AG09309 (cell line): ENCODE measurements at regions not wholly inside any gene's neighbourhood (a gene's known extent, or its start where the extent isn't known, plus 50 kb on each side); places are given as distances from the start of the nearest gene placed in this dataset.

Experiments used
- DNase-seq: peaks from one replicate; pipeline ENCODE4 v3.0.0-alpha.2; 2010; ENCODE audit warnings: low read depth
- H3K4me3 ChIP-seq: 2 replicates; pipeline ENCODE4 v1.5.1; 2011; ENCODE audit warnings: mild to moderate bottlenecking, low read depth, low read length, moderate library complexity; ENCODE audit not compliant: control insufficient read depth
- TF ChIP-seq, protein P1 (sequence below): IDR thresholded peaks from 2 replicates; pipeline ENCODE4 v1.5.1; 2011; ENCODE audit warnings: mild to moderate bottlenecking, low read depth, low read length, inconsistent platforms; ENCODE audit not compliant: insufficient read depth, control insufficient read depth; ENCODE audit errors: missing control alignments

GRCh38 chr10:47053081-47053798 lies 142.0 kb downstream of the PTPN20 start:
- DNase-seq: no peak
- no peak overlapping the region for H3K4me3 ChIP-seq
- TF ChIP-seq, protein P1, sequence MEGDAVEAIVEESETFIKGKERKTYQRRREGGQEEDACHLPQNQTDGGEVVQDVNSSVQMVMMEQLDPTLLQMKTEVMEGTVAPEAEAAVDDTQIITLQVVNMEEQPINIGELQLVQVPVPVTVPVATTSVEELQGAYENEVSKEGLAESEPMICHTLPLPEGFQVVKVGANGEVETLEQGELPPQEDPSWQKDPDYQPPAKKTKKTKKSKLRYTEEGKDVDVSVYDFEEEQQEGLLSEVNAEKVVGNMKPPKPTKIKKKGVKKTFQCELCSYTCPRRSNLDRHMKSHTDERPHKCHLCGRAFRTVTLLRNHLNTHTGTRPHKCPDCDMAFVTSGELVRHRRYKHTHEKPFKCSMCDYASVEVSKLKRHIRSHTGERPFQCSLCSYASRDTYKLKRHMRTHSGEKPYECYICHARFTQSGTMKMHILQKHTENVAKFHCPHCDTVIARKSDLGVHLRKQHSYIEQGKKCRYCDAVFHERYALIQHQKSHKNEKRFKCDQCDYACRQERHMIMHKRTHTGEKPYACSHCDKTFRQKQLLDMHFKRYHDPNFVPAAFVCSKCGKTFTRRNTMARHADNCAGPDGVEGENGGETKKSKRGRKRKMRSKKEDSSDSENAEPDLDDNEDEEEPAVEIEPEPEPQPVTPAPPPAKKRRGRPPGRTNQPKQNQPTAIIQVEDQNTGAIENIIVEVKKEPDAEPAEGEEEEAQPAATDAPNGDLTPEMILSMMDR: no peak

GRCh38 chr10:47054974-47055373 lies 143.7 kb downstream of the PTPN20 start:
- H3K4me3 ChIP-seq: no peak overlapping the region
- DNase-seq: no peak
- TF ChIP-seq, protein P1: no peak

DNA sequence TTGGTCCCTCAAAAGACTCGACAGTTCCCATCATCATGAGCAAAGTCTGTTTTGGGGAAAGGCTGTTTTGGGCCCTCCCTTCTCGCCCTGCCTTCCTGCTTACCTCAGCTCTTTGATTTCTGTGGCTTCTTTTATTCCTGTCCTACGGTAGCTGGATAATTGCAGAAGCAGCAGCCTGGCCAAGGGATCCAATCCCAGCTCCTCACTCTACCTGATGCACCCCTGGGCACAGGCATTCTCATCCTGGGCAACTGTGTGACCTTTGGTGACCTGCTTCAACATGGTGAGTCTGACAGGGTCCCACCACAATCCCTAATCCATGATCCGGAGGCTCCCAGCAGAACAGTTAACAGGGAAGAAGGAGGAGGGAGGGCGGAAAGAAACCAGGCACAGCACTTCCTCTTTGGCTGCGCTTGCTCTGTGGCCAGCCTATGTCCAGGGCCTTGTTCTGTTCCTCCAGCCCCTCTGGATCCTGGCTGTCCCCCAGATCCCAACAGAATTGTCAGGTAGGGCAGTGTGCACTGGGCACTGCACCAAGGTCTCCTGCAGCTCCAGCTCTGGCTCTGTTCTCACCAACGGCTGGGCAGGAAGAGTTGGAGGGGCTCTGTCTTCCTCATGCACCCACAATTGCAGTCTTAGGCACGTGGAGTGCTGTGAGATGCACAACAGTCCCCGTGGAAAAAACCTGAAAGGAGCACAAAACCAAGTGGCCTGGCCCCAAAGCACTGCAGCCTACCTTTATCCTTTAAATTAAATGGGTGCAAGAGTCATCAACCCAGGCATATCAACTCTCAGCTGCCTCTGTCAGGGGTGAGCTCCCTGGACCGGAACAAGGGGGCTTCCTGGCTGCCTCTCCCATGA lies 144.4 kb downstream of the PTPN20 start:
- no peak overlapping the region for H3K4me3 ChIP-seq
- DNase-seq: no peak
- TF ChIP-seq, protein P1: no peak

DNA sequence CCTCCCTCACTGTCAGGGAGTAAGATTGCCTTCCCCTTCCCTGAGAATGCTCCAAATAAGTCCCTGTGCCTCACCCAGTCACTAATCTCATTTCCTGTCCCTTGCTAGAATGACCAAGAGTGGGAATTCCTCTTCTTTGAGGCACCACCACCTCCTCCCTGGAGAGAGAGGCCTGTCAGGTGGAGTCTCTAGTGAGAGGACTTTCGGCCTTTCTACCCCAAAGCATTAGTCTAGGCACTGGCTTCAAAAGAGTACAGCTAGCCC lies 145.0 kb downstream of the PTPN20 start:
- no peak overlapping the region for H3K4me3 ChIP-seq
- no peak for DNase-seq
- TF ChIP-seq, protein P1: no peak

DNA sequence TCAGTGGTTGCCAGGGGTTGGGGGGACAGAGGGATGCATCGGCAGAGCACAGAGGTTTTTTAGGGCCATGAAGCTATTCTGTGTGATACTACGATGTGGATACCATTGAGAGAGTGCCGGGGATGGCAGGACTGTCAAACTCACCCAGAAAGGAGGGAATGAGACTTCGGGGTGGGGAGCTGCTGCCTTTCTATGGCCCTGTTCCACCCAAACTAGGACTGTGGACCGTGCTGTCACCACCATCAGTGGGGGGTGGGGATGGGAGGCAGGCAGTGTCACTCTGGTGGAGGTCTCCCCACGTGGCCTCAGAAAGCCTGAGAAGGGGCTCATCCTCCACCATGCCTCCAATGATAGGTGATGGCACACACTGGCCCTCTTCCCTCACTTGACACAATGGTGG lies 146.2 kb downstream of the PTPN20 start:
- no peak for DNase-seq
- H3K4me3 ChIP-seq: no peak overlapping the region
- TF ChIP-seq, protein P1: no peak

DNA sequence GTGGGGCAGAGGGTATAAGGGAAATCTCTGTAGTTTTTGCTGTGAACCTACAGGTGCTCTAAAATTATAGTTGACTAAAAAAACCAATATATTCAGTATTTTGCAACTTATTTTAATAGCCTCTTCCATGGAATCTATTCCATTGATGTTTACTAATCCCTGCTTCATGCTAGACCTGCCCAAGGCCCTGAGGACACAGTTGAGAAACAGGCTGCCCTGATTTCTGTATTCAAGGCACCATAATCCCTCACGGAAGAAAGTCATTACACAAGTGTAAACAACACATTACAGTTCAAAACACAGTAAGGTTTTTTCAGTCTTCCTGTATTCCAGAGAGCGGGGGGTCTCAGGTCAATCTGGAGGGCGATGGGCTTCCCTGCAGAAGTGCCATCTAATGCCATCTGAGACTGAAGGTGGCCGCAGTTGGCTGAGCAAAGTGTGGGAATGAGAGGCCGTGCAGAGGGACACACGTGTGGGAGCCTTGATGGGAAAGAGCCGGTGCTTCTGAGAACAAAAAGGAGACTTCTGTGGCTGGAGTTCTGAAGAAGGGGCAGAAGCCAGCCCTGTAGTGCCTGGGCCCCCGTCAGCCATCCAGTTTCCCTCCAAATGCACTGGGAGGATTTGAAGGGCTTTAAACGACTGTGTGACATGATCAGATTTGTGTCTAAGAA lies 146.9 kb downstream of the PTPN20 start:
- no peak for DNase-seq
- H3K4me3 ChIP-seq: no peak overlapping the region
- TF ChIP-seq, protein P1: no peak
